K562 (cell line): ENCODE measurements at regions not wholly inside any gene's neighbourhood (a gene's known extent, or its start where the extent isn't known, plus 50 kb on each side); places are given as distances from the start of the nearest gene placed in this dataset.
A peak's percentile ranks its signal among the peaks of the same experiment; 100 is the strongest.

Source experiments
- ATAC-seq: fragments of 200-7000 bp; cut with Tn5 transposase; 3 replicates; pipeline ENCODE4 v1.9.1; 2020; ENCODE audit warnings: moderate library complexity
- BruUV-seq: library from RNA; stranded (reverse); fragments of 400-500 nt; replicated peaks from 2 replicates; lab custom pipeline; 2021; lab: Mats Ljungman, UMichigan
- CTCF ChIA-PET: fragments of 300-600 bp; formaldehyde crosslinking; extraction: SDS; loops from one replicate; lab custom pipeline; 2021; ENCODE audit warnings: low intra/inter-chr PET ratio; lab: Yijun Ruan, JAX
- POLR2A ChIA-PET: fragments of 300-600, 350-650 bp; sonication (Branson Sonifier 250); formaldehyde crosslinking; extraction: SDS; loops from one replicate; lab custom pipeline; 2021; ENCODE audit warnings: antibody characterized with exemption, inconsistent platforms; lab: Yijun Ruan, JAX
- DNase-seq, 4 experiments: peaks; one replicate each; pipeline versions ENCODE4 v3.0.0 to v3.0.0-alpha.2; 2011 to 2018; ENCODE audit warnings: low spot score in 3 of 4, mixed read lengths in 3 of 4; ENCODE audit errors: extremely low read depth in 1 of 4
- FAIRE-seq: peaks from 2 replicates; lab custom pipeline; 2011; peaks lifted over from hg19 to GRCh38; lab: Jason Lieb, UNC
- H2AFZ ChIP-seq: 2 replicates; pipeline ENCODE4 v1.6.0; 2011; ENCODE audit warnings: low read depth, low read length, control low read depth, inconsistent platforms
- H3K27ac ChIP-seq: fragments of 200-600 bp; 3 replicates; pipeline ENCODE4 v1.8.0; 2011; ENCODE audit warnings: low read depth, mild to moderate bottlenecking, control low read depth, inconsistent platforms, low read length, moderate library complexity, mixed read lengths; ENCODE audit errors: extremely low read depth
- H3K27me3 ChIP-seq, 2 experiments: fragments of 300-600 bp in 1 of 2; 2 replicates in 1 of 2; 3 replicates in 1 of 2; pipeline versions ENCODE4 v1.6.0 to v1.8.0; 2011; ENCODE audit warnings: inconsistent platforms in 2 of 2, low read length in 2 of 2, mild to moderate bottlenecking in 1 of 2, mixed read lengths in 1 of 2, moderate library complexity in 1 of 2; ENCODE audit not compliant: control insufficient read depth in 2 of 2, insufficient read depth in 2 of 2
- H3K36me3 ChIP-seq: fragments of 300-600 bp; 3 replicates; pipeline ENCODE4 v1.8.0; 2011; ENCODE audit warnings: mild to moderate bottlenecking, low read length, inconsistent platforms; ENCODE audit not compliant: control insufficient read depth, insufficient read depth
- H3K4me1 ChIP-seq, 2 experiments: fragments of 200-600 bp in 1 of 2; replicated peaks in 1 of 2; 2 replicates in 1 of 2; 3 replicates in 1 of 2; pipeline versions ENCODE4 v1.5.1 to v1.8.0; 2011; ENCODE audit warnings: inconsistent platforms in 2 of 2, low read length in 2 of 2, mild to moderate bottlenecking in 1 of 2, mixed read lengths in 1 of 2, moderate library complexity in 1 of 2; ENCODE audit not compliant: control insufficient read depth in 2 of 2, insufficient read depth in 2 of 2
- H3K4me2 ChIP-seq: 2 replicates; pipeline ENCODE4 v1.6.1; 2011; ENCODE audit warnings: low read length, control low read depth, inconsistent platforms, mixed read lengths; ENCODE audit not compliant: insufficient read depth
- H3K4me3 ChIP-seq: fragments of 200-600 bp; sonication (generic), shearing (Covaris generic); 2 replicates; pipeline ENCODE4 v1.5.1; 2016; ENCODE audit warnings: control low read depth, inconsistent platforms
- H3K79me2 ChIP-seq: fragments of 200-600 bp; 3 replicates; pipeline ENCODE4 v1.8.0; 2011; ENCODE audit warnings: low read length, inconsistent platforms; ENCODE audit not compliant: control insufficient read depth, insufficient read depth
- H3K9ac ChIP-seq, 2 experiments: 2 replicates each; pipeline versions ENCODE4 v1.6.0 to v1.6.1; 2011; ENCODE audit warnings: low read depth in 2 of 2, low read length in 2 of 2, control low read depth in 1 of 2, inconsistent platforms in 1 of 2, mild to moderate bottlenecking in 1 of 2, mixed read lengths in 1 of 2; ENCODE audit not compliant: insufficient read depth in 1 of 2
- H3K9me1 ChIP-seq: one replicate; pipeline ENCODE4 v1.6.0; 2011; ENCODE audit warnings: inconsistent platforms, mild to moderate bottlenecking, low read length, moderate library complexity; ENCODE audit not compliant: control insufficient read depth, insufficient read depth
- H3K9me3 ChIP-seq: replicated peaks from 2 replicates; pipeline ENCODE4 v1.5.1; 2011; ENCODE audit warnings: low read depth, low read length, inconsistent platforms; ENCODE audit not compliant: control insufficient read depth, insufficient read depth
- H4K20me1 ChIP-seq: replicated peaks from 2 replicates; pipeline ENCODE4 v1.6.1; 2011; ENCODE audit warnings: low read length, inconsistent platforms, mixed read lengths; ENCODE audit not compliant: control insufficient read depth, insufficient read depth
- CBX2 ChIP-seq: fragments of 200-600 bp; sonication (generic); IDR thresholded peaks from one replicate; pipeline ENCODE4 v1.6.1; 2012; ENCODE audit warnings: mild to moderate bottlenecking, low read length, inconsistent platforms; ENCODE audit not compliant: insufficient read depth, poor library complexity, severe bottlenecking
- ELF2 ChIP-seq: fragments of 250-450 bp; sonication (Bioruptor Pico); IDR thresholded peaks from 2 replicates; pipeline ENCODE4 v1.5.0; 2021; ENCODE audit warnings: mild to moderate bottlenecking
- ETV1 ChIP-seq: fragments of 450-650 bp; conservative IDR thresholded peaks from 2 replicates; pipeline ENCODE4 v1.6.1; 2016; ENCODE audit warnings: missing genetic modification characterization, control low read depth, low read depth, missing compliant biosample characterization
- RBM25 ChIP-seq: fragments of 200-400 bp; formaldehyde crosslinking; IDR thresholded peaks from 2 replicates; pipeline ENCODE4 v1.6.1; 2018; ENCODE audit warnings: low read length, low read depth, moderate library complexity; ENCODE audit not compliant: severe bottlenecking
- RNF2 ChIP-seq: sonication (generic); IDR thresholded peaks from 2 replicates; pipeline ENCODE4 v1.6.1; 2016
- ZFP36 ChIP-seq: fragments of 150-350 bp; IDR thresholded peaks from 2 replicates; pipeline ENCODE4 v1.6.1; 2018; ENCODE audit warnings: low read length, low read depth; ENCODE audit not compliant: partially characterized antibody
- ZNF239 ChIP-seq: fragments of 250-450 bp; sonication (Bioruptor Pico); IDR thresholded peaks from 2 replicates; pipeline ENCODE4 v1.4.0; 2020; ENCODE audit warnings: mild to moderate bottlenecking
- WGBS: fragments of 100-300 bp; shearing (Covaris generic); methylation state at CpG from one replicate; pipeline ENCODE4 v1.1.6; 2016; ENCODE audit warnings: low coverage, mixed read lengths; ENCODE audit not compliant: insufficient coverage; ENCODE audit errors: missing lambda C conversion rate; 5-methylcytosine and 5-hydroxymethylcytosine counted together
- in situ Hi-C: fragments of 300-500 bp; cut with MboI; formaldehyde crosslinking; loops from 4 replicates; pipeline ENCODE4 v1.15.0; 2018; ENCODE audit warnings: inconsistent platforms, mixed read lengths
- intact Hi-C: fragments of 100-400 bp; cut with micrococcal nuclease; formaldehyde crosslinking; loops from 2 replicates; pipeline ENCODE4 v1.14.2; 2022

DNA sequence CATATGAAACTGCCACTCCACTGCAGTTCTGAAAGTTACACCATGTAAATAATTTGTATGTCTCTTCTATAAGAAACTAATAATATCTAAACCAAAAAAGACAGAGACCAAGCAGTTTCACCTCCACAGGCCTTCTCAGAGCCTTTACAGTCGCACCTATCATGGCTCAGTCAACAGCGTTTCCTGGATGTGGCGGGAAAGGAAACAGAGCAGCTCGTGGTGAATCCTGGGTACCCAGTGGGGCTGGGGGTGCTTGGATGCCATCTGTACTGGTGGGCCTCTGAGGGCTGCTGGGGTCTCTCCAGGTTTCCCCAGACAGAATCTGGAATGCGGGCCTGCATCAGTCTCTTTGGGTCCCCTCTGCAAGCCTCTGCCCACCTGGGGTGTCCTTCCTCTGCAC, 100.2 kb upstream of the CASZ1 start:
- BruUV-seq, result no TSS peak
- H4K20me1 ChIP-seq, result 0 out of 2 replicates have a peak, but pooled peaks cover 12% of the 10 kb centered on the region
- ChIA-PET CTCF (no interaction called here), POLR2A (interaction anchor here (1.1 kb wide), 1 partner anchor 27 kb away, joined by 3 read pairs; no protein-coding TSS in a partner anchor)
- FAIRE-seq, result no peak
- intact Hi-C loops, result no loop called here
- 3% methylated on average over 5 of the region's 5 CpGs for WGBS
- no peak overlapping the region for H2AFZ ChIP-seq
- H3K36me3 ChIP-seq, result no peaks in the 10 kb centered on the region
- H3K79me2 ChIP-seq, result no peaks in the 10 kb centered on the region
- no peak for ATAC-seq
- no peaks in the 10 kb centered on the region for H3K9me3 ChIP-seq
- H3K4me1 ChIP-seq, result peaks cover 0 to 19% of the 10 kb centered on the region in 2 experiments; a peak in 2 of 5 replicates
- H3K4me2 ChIP-seq, result no peak overlapping the region
- no peak overlapping the region for H3K4me3 ChIP-seq
- peak; percentile 42 for TF ChIP-seq RBM25
- no peak for TF ChIP-seq CBX2
- TF ChIP-seq RNF2, result no peak
- peak; percentile 96 for TF ChIP-seq ZNF239 (CRISPR knock-in tag)
- no peak for TF ChIP-seq ETV1 (tag)
- no peaks in the 10 kb centered on the region for H3K9me1 ChIP-seq
- H3K27ac ChIP-seq, result no peak overlapping the region
- peaks cover 36 to 63% of the 10 kb centered on the region in 2 experiments for H3K27me3 ChIP-seq
- DNase-seq, result no peak
- no peak overlapping the region for H3K9ac ChIP-seq
- in situ Hi-C loops, result no loop called here

DNA sequence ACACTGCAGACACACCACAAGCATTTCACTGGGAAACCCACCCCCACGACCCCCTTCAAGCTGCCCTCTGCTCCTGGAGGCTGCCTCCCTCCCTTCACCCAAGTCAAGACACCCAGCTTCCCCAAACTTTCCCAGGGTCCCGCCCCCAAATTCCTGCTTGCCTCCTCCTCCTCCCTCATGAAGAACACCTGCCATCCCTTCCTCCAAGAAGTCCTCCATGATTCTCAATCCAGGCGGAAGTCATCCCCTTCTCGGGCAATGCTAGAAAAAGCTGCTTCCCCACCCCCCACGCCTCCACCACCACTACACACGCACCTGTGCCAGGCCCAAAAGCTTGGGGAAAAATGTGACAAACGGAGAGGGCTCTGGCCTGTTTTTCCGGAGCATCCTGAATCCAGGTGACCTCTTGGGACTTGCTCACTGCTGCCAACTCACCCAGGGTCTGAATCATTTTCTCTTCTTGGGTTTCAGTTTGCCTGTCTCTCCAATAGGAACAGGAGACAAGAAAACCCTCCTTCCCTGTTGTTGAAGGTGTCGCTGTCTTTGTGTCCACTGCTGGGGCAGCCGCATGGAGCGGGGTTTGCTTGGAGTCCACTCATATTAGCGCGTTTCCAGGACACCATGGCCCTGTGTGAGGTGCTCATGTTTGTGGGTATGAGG, 101.0 kb upstream of the CASZ1 start:
- H3K9me3 ChIP-seq, result no peaks in the 10 kb centered on the region
- no peak; the same call in 2 of the 3 replicates for ATAC-seq
- TF ChIP-seq ZFP36, result peak; percentile 88
- TF ChIP-seq ELF2, result no peak
- H3K4me2 ChIP-seq, result no peak overlapping the region
- ChIA-PET CTCF (no interaction called here), POLR2A (interaction anchor here (0.6 to 1.1 kb wide), 3 partner anchors 28 to 571 kb away, joined by 3 read pairs; no protein-coding TSS in a partner anchor)
- H3K79me2 ChIP-seq, result no peaks in the 10 kb centered on the region
- no peak overlapping the region for H3K27ac ChIP-seq
- BruUV-seq, result no TSS peak
- 0 out of 2 replicates have a peak, but pooled peaks cover 9% of the 10 kb centered on the region for H4K20me1 ChIP-seq
- H3K27me3 ChIP-seq, result peaks cover 41 to 71% of the 10 kb centered on the region in 2 experiments
- no peak for DNase-seq
- no peak overlapping the region for H3K4me3 ChIP-seq
- peaks cover 0 to 21% of the 10 kb centered on the region in 2 experiments; a peak in 2 of 5 replicates for H3K4me1 ChIP-seq
- no peak overlapping the region for H3K9ac ChIP-seq
- H3K9me1 ChIP-seq, result no peaks in the 10 kb centered on the region
- no peak for FAIRE-seq
- intact Hi-C loops (no loop called here), in situ Hi-C loops (no loop called here)
- no peak overlapping the region for H2AFZ ChIP-seq
- H3K36me3 ChIP-seq, result no peaks in the 10 kb centered on the region
- 6% methylated on average over 11 of the region's 13 CpGs for WGBS
